ENCODE measurements at regions not wholly inside any gene's neighbourhood (a gene's known extent, or its start where the extent isn't known, plus 50 kb on each side); places are given as distances from the start of the nearest gene placed in this dataset.

- Histone ChIP-seq H3K4me1 (ENCODE audit: insufficient read depth) (peaks cover 12% of the 10 kb centered on the region), H3K79me2 (replicated peaks; ENCODE audit: insufficient read depth) (no peaks in the 10 kb centered on the region), H3K9me2 (ENCODE audit: insufficient read depth) (peaks cover 5% of the 10 kb centered on the region; the same call in 1 of the 2 replicates), H3K27ac (ENCODE audit: low read depth) (no peak overlapping the region), H2AFZ (no peak overlapping the region), H3K4me2 (no peak overlapping the region), H3K36me3 (ENCODE audit: insufficient read depth) (no peaks in the 10 kb centered on the region), H4K20me1 (replicated peaks; ENCODE audit: insufficient read depth) (no peaks in the 10 kb centered on the region), H3K27me3 (ENCODE audit: insufficient read depth) (no peaks in the 10 kb centered on the region), H3K4me3 (no peak overlapping the region), H3F3A (replicated peaks; ENCODE audit: low read depth) (0 out of 2 replicates have a peak, but pooled peaks cover 5% of the 10 kb centered on the region)
- no peak overlapping the region for H3K27ac Mint-ChIP-seq
- H3K36me3 Mint-ChIP-seq (ENCODE audit: low read depth) = no peaks in the 10 kb centered on the region
- H3K27me3 Mint-ChIP-seq (ENCODE audit: insufficient read depth, low read depth, poor library complexity) = peaks cover 5% of the 10 kb centered on the region
- no peaks in the 10 kb centered on the region for H3K9me3 Mint-ChIP-seq
- ATAC-seq (no peak), DNase-seq (ENCODE audit: low spot score) (no peak)
- peaks cover 21% of the 10 kb centered on the region for H3K4me1 Mint-ChIP-seq
- no peak overlapping the region for H3K4me3 Mint-ChIP-seq
- TF ChIP-seq ZNF331 (CRISPR knock-in tag; IDR thresholded peaks at IDR 0.05; ENCODE audit: low read depth) (no peak), ZNF114 (CRISPR knock-in tag; IDR thresholded peaks at IDR 0.05) (no peak), ZNF462 (CRISPR knock-in tag; IDR thresholded peaks at IDR 0.05) (no peak), REST (IDR thresholded peaks at IDR 0.05; ENCODE audit: unreplicated experiment) (no peak), POLR2AphosphoS5 (IDR thresholded peaks at IDR 0.05; ENCODE audit: low read depth) (no peak), ETS1 (IDR thresholded peaks at IDR 0.05) (no peak), STAT1 (IDR thresholded peaks at IDR 0.05; ENCODE audit: unreplicated experiment) (no peak), NANOG (IDR thresholded peaks at IDR 0.05; ENCODE audit: borderline replicate concordance) (no peak), EZH2phosphoT487 (IDR thresholded peaks at IDR 0.05; ENCODE audit: unreplicated experiment) (no peak)
Measured at GRCh38 chr12:30846776-30847175, 79.8 kb upstream of the TSPAN11 start.
